DMS53 treated with DMSO at 0.1 percent for 48 hours (cell line): ENCODE measurements at regions not wholly inside any gene's neighbourhood (a gene's known extent, or its start where the extent isn't known, plus 50 kb on each side); places are given as distances from the start of the nearest gene placed in this dataset.

Experiments
- DNase-seq: peaks from one replicate; lab custom pipeline; 2025; ENCODE audit not compliant: unreplicated experiment; lab: John Stamatoyannopoulos, UW

GRCh38 chr1:10848109-10848684 is 51.8 kb upstream of the CASZ1 start:
- no peak for DNase-seq

- no peak for DNase-seq
Measured at GRCh38 chr1:10850026-10850425, 53.6 kb upstream of the CASZ1 start.

DNA sequence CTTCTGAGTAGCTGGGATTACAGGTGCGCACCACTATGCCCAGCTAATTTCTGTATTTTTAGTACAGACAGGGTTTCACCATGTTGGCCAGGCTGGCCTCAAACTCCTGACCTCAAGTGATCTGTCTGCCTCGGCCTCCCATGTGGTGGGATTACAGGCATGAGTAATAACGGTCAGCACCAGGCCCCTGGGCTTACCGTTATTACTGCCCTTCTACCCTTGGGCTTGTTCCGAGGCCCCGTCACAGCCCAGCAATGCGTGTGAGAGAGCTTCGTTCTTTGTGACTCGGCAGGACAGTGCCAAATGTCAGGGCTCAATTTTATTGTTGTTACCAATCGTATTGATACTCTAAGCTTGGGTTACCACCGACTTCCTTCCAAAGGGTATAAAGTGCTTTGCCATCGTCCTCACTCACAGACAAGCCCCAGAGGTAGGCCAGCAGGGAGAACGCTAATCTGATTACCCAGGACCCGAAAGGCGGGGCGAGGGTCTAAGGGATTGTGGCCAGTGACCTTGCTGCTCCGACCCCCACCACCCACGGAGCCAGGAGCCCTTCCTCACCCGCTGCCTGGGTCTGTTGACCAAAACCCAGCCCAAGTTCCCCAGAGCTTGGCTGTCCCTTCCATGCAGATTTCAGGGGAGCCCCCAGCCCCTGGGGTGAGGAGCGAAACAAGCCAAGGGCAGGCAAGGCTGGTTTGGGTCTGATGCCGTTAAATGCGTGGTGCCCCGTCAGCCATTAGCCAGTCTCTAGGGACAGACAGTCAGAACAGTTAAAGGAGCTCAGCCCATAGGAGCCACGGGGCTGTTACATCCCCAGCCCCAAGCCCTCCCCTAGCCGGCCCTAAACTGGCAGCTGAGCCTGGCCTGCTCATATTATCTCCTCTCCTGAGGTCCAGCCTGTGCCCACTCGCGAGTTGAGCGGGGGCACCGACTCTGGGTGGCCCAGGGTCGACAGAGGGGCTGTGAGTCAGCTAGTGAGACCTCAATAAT is 54.9 kb upstream of the CASZ1 start:
- no peak for DNase-seq

- no peak for DNase-seq
Measured at GRCh38 chr1:10852018-10852417, 55.6 kb upstream of the CASZ1 start.

GRCh38 chr1:10852486-10852885 is 56.0 kb upstream of the CASZ1 start:
- DNase-seq: no peak

DNA sequence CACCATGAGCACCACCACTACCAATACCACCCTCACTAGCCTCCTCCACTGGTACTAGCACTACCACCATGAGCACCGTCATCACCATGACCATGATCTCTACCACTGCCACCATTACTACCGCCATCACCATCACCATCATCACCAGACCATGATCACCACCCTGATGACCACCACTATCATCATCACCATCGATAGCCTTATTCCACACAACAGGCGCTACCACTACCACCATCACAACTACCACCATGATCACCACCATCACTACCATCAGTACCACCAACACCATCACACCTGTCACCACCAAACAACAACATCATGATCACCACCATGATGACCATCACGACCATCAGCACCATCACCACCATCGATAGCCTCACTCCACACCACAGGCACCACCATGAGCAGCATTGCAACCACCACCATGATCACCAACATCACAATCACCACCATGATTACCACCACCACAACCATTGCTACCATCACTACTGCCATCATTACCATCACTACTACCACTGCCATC is 56.6 kb upstream of the CASZ1 start:
- DNase-seq: no peak

GRCh38 chr1:10853701-10854100 is 57.3 kb upstream of the CASZ1 start:
- no peak for DNase-seq

GRCh38 chr1:10854856-10855459 is 58.5 kb upstream of the CASZ1 start:
- no peak for DNase-seq

- no peak for DNase-seq
Measured at GRCh38 chr1:10856176-10856683, 59.8 kb upstream of the CASZ1 start.

- no peak for DNase-seq
Measured at GRCh38 chr1:10856863-10857598, 60.6 kb upstream of the CASZ1 start.

GRCh38 chr1:10857687-10858086 is 61.2 kb upstream of the CASZ1 start:
- no peak for DNase-seq

- no peak for DNase-seq
Measured at GRCh38 chr1:10860218-10860617, 63.8 kb upstream of the CASZ1 start.

GRCh38 chr1:10860682-10861081 is 64.2 kb upstream of the CASZ1 start:
- no peak for DNase-seq

GRCh38 chr1:10861822-10862221 is 65.4 kb upstream of the CASZ1 start:
- no peak for DNase-seq

GRCh38 chr1:10862743-10863335 is 66.4 kb upstream of the CASZ1 start:
- DNase-seq: no peak

DNA sequence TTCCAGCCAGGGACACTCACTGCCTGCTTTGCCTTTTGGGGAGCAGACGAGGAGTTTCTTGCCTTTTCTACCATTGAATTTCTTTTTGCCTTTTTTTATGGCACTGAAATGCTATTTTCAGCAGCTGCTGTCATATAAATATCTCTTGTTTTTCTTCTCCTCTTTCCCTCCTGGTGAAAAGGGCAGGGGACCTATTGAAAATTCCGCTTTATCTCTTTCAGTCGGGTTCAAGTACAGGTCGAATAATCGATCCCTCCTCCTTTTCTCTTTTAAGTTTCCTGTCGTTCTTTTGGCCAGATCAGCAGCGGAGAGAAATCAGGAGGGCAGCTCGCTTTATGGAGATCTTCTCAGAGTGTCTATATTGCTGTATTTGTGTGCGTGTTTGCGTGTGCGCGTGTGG is 67.4 kb upstream of the CASZ1 start:
- no peak for DNase-seq

DNA sequence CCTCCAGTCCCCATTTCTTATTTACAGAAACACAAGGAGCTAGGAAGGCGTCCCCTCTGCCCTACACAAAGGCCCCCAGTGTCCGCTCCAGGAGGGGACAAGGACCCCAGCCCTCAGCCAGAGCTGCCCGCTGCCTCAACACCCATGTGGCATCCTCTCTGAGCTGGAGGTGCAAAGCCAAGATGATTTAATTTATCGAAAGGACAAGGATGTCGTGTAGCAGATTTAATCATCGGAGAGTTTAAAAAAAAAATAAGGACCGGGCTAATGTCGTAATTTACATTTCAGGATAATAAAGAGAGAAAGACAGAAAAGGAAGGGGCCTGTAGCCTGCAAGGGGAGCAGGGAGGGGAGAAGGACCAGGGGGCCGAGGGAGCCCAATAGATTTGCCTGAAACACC is 68.3 kb upstream of the CASZ1 start:
- DNase-seq: no peak

- DNase-seq: no peak
Measured at GRCh38 chr1:10865518-10866320, 69.3 kb upstream of the CASZ1 start.

GRCh38 chr1:10866321-10867093 is 70.1 kb upstream of the CASZ1 start:
- DNase-seq: no peak
